Tibial nerve (tissue), 4 donors: ENCODE measurements at regions not wholly inside any gene's neighbourhood (a gene's known extent, or its start where the extent isn't known, plus 50 kb on each side); places are given as distances from the start of the nearest gene placed in this dataset.

Experiments used
- EP300 ChIP-seq, 2 donors: sonication (generic); formaldehyde crosslinking; IDR thresholded peaks; one replicate each; pipeline ENCODE4 v1.6.1; 2017; ENCODE audit warnings: antibody characterized with exemption in 2 of 2, mild to moderate bottlenecking in 1 of 2
- POLR2A ChIP-seq, 2 donors: fragments of 450-650 bp; IDR thresholded peaks; one replicate each; pipeline ENCODE4 v1.6.1; 2017; ENCODE audit warnings: antibody characterized with exemption in 2 of 2, mild to moderate bottlenecking in 2 of 2, moderate library complexity in 2 of 2
- TF ChIP-seq, protein P1 (sequence below), 5 experiments: fragments of 200-600 bp in 3 of 5; fragments of 450-650 bp in 2 of 5; sonication (generic) in 3 of 5; IDR thresholded peaks; one replicate each; pipeline ENCODE4 v1.5.1; 2016 to 2019; ENCODE audit warnings: antibody characterized with exemption in 5 of 5, mild to moderate bottlenecking in 3 of 5, moderate library complexity in 2 of 5

GRCh38 chr5:42035526-42035925, 110.4 kb downstream of the FBXO4 start:
- no peak for TF ChIP-seq POLR2A (IDR thresholded peaks at IDR 0.05)
- TF ChIP-seq, protein P1, sequence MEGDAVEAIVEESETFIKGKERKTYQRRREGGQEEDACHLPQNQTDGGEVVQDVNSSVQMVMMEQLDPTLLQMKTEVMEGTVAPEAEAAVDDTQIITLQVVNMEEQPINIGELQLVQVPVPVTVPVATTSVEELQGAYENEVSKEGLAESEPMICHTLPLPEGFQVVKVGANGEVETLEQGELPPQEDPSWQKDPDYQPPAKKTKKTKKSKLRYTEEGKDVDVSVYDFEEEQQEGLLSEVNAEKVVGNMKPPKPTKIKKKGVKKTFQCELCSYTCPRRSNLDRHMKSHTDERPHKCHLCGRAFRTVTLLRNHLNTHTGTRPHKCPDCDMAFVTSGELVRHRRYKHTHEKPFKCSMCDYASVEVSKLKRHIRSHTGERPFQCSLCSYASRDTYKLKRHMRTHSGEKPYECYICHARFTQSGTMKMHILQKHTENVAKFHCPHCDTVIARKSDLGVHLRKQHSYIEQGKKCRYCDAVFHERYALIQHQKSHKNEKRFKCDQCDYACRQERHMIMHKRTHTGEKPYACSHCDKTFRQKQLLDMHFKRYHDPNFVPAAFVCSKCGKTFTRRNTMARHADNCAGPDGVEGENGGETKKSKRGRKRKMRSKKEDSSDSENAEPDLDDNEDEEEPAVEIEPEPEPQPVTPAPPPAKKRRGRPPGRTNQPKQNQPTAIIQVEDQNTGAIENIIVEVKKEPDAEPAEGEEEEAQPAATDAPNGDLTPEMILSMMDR (IDR thresholded peaks at IDR 0.05) = no peak
- no peak for TF ChIP-seq EP300 (IDR thresholded peaks at IDR 0.05)
